Glutamatergic neuron (in vitro differentiated cells): ENCODE measurements at regions not wholly inside any gene's neighbourhood (a gene's known extent, or its start where the extent isn't known, plus 50 kb on each side); places are given as distances from the start of the nearest gene placed in this dataset.

Experiments used
- DNase-seq: peaks from one replicate; pipeline ENCODE4 v3.0.0; 2022
- H3K27ac Mint-ChIP-seq: one replicate; pipeline ENCODE4 v1.8.0; 2020; ENCODE audit warnings: mild to moderate bottlenecking, mixed read lengths, inconsistent platforms; ENCODE audit not compliant: unreplicated experiment
- H3K27me3 Mint-ChIP-seq: one replicate; pipeline ENCODE4 v1.8.0; 2020; ENCODE audit warnings: mild to moderate bottlenecking, moderate library complexity, mixed read lengths, inconsistent platforms; ENCODE audit not compliant: unreplicated experiment
- H3K36me3 Mint-ChIP-seq: one replicate; pipeline ENCODE4 v1.8.0; 2020; ENCODE audit warnings: mild to moderate bottlenecking, mixed read lengths, inconsistent platforms; ENCODE audit not compliant: unreplicated experiment
- H3K4me1 Mint-ChIP-seq: one replicate; pipeline ENCODE4 v1.8.0; 2020; ENCODE audit warnings: mild to moderate bottlenecking, low read depth, mixed read lengths, inconsistent platforms; ENCODE audit not compliant: unreplicated experiment
- H3K4me3 Mint-ChIP-seq: one replicate; pipeline ENCODE4 v1.8.0; 2020; ENCODE audit warnings: mild to moderate bottlenecking, mixed read lengths, inconsistent platforms; ENCODE audit not compliant: unreplicated experiment
- H3K9me3 Mint-ChIP-seq: one replicate; pipeline ENCODE4 v1.8.0; 2020; ENCODE audit warnings: mild to moderate bottlenecking, moderate library complexity, mixed read lengths, inconsistent platforms; ENCODE audit not compliant: unreplicated experiment
- CTCF ChIP-seq: fragments of 200-600 bp; sonication (generic); IDR thresholded peaks from one replicate; pipeline ENCODE4 v1.5.0; 2021; ENCODE audit not compliant: partially characterized antibody, unreplicated experiment

- TF ChIP-seq CTCF: no peak
- no peak for DNase-seq
- no peaks in the 10 kb centered on the region for H3K27me3 Mint-ChIP-seq
- no peak overlapping the region for H3K27ac Mint-ChIP-seq
- no peak overlapping the region for H3K4me3 Mint-ChIP-seq
- no peaks in the 10 kb centered on the region for H3K9me3 Mint-ChIP-seq
- no peaks in the 10 kb centered on the region for H3K36me3 Mint-ChIP-seq
- peaks cover 3% of the 10 kb centered on the region for H3K4me1 Mint-ChIP-seq
These were observed 173.3 kb upstream of the HMHB1 start for GRCh38 chr5:143638654-143639053.

GRCh38 chr5:143636931-143637528 is 174.9 kb upstream of the HMHB1 start:
- H3K27me3 Mint-ChIP-seq: no peaks in the 10 kb centered on the region
- no peak for TF ChIP-seq CTCF
- no peak overlapping the region for H3K27ac Mint-ChIP-seq
- H3K4me1 Mint-ChIP-seq: peaks cover 3% of the 10 kb centered on the region
- no peaks in the 10 kb centered on the region for H3K9me3 Mint-ChIP-seq
- H3K36me3 Mint-ChIP-seq: no peaks in the 10 kb centered on the region
- no peak overlapping the region for H3K4me3 Mint-ChIP-seq
- no peak for DNase-seq

GRCh38 chr5:143635888-143636287 is 176.1 kb upstream of the HMHB1 start:
- no peak for TF ChIP-seq CTCF
- no peaks in the 10 kb centered on the region for H3K9me3 Mint-ChIP-seq
- H3K4me3 Mint-ChIP-seq: no peak overlapping the region
- H3K27me3 Mint-ChIP-seq: no peaks in the 10 kb centered on the region
- no peak overlapping the region for H3K27ac Mint-ChIP-seq
- no peaks in the 10 kb centered on the region for H3K36me3 Mint-ChIP-seq
- no peak for DNase-seq
- H3K4me1 Mint-ChIP-seq: peaks cover 3% of the 10 kb centered on the region

- peaks cover 3% of the 10 kb centered on the region for H3K4me1 Mint-ChIP-seq
- no peaks in the 10 kb centered on the region for H3K9me3 Mint-ChIP-seq
- DNase-seq: no peak
- H3K27ac Mint-ChIP-seq: no peak overlapping the region
- H3K27me3 Mint-ChIP-seq: no peaks in the 10 kb centered on the region
- no peak for TF ChIP-seq CTCF
- H3K36me3 Mint-ChIP-seq: no peaks in the 10 kb centered on the region
- H3K4me3 Mint-ChIP-seq: no peak overlapping the region
These were observed 176.7 kb upstream of the HMHB1 start for GRCh38 chr5:143635146-143635752.

- H3K27ac Mint-ChIP-seq: no peak overlapping the region
- H3K4me3 Mint-ChIP-seq: no peak overlapping the region
- H3K4me1 Mint-ChIP-seq: peaks cover 3% of the 10 kb centered on the region
- H3K9me3 Mint-ChIP-seq: no peaks in the 10 kb centered on the region
- H3K27me3 Mint-ChIP-seq: no peaks in the 10 kb centered on the region
- H3K36me3 Mint-ChIP-seq: no peaks in the 10 kb centered on the region
- TF ChIP-seq CTCF: no peak
- DNase-seq: no peak
These were observed 177.3 kb upstream of the HMHB1 start for GRCh38 chr5:143634689-143635088.
